ENCODE measurements at regions not wholly inside any gene's neighbourhood (a gene's known extent, or its start where the extent isn't known, plus 50 kb on each side); places are given as distances from the start of the nearest gene placed in this dataset.

DNA sequence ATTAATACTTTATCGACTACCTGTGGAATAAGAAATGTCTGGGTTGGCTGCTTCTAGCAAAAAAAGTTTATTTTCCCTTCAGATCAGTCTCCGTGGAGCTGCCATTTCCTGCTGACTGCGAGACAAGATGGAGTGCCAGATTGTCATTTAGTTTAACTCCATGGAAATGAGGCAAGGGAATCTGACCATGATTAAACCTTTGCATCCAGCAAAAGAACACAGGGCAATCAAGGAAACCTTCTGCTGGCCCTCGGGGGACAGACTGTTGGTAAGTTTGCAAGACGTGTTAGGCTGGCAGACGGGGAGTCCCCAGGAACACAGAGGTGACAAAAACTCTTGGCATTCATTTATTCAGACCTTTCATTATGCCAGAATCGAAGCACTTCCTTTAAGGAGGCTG, 52.2 kb upstream of the SPACA1 start:
- no peak for DNase-seq (ENCODE audit: extremely low spot score)
- POLR2A ChIA-PET, result no interaction called here
- CTCF ChIA-PET, result no interaction called here
- TF ChIP-seq FOXM1 (IDR thresholded peaks at IDR 0.05; ENCODE audit: borderline replicate concordance) (no peak), CTBP1 (IDR thresholded peaks at IDR 0.05; ENCODE audit: borderline replicate concordance) (no peak), FOXK2 (IDR thresholded peaks at IDR 0.05) (no peak), FOXA1 (IDR thresholded peaks at IDR 0.05) (no peak), NFRKB (IDR thresholded peaks at IDR 0.05) (no peak), ARNT (IDR thresholded peaks at IDR 0.05) (no peak), L3MBTL2 (conservative IDR thresholded peaks at IDR 0.05) (no peak), PKNOX1 (IDR thresholded peaks at IDR 0.05) (no peak), SUZ12 (IDR thresholded peaks at IDR 0.05) (no peak), ZNF384 (IDR thresholded peaks at IDR 0.05) (no peak), TARDBP (IDR thresholded peaks at IDR 0.05) (no peak), ELF4 (IDR thresholded peaks at IDR 0.05) (no peak), LEF1 (IDR thresholded peaks at IDR 0.05; ENCODE audit: borderline replicate concordance) (no peak), SP1 (IDR thresholded peaks at IDR 0.05) (no peak), BHLHE40 (IDR thresholded peaks at IDR 0.05; ENCODE audit: borderline replicate concordance) (no peak), HDGF (IDR thresholded peaks at IDR 0.05; ENCODE audit: borderline replicate concordance) (no peak)

- no peak for TF ChIP-seq L3MBTL2 (conservative IDR thresholded peaks at IDR 0.05)
- TF ChIP-seq PKNOX1 (IDR thresholded peaks at IDR 0.05), result no peak
- no peak for TF ChIP-seq SP1 (IDR thresholded peaks at IDR 0.05)
- TF ChIP-seq BHLHE40 (IDR thresholded peaks at IDR 0.05; ENCODE audit: borderline replicate concordance), result no peak
- TF ChIP-seq FOXM1 (IDR thresholded peaks at IDR 0.05; ENCODE audit: borderline replicate concordance), result no peak
- TF ChIP-seq ELF4 (IDR thresholded peaks at IDR 0.05), result no peak
- no peak for TF ChIP-seq SUZ12 (IDR thresholded peaks at IDR 0.05)
- TF ChIP-seq NFRKB (IDR thresholded peaks at IDR 0.05), result no peak
- no peak for TF ChIP-seq ARNT (IDR thresholded peaks at IDR 0.05)
- no peak for TF ChIP-seq HDGF (IDR thresholded peaks at IDR 0.05; ENCODE audit: borderline replicate concordance)
- no peak for TF ChIP-seq FOXA1 (IDR thresholded peaks at IDR 0.05)
- TF ChIP-seq LEF1 (IDR thresholded peaks at IDR 0.05; ENCODE audit: borderline replicate concordance), result no peak
- no peak for TF ChIP-seq TARDBP (IDR thresholded peaks at IDR 0.05)
- TF ChIP-seq ZNF384 (IDR thresholded peaks at IDR 0.05), result no peak
- TF ChIP-seq FOXK2 (IDR thresholded peaks at IDR 0.05), result no peak
- no peak for TF ChIP-seq CTBP1 (IDR thresholded peaks at IDR 0.05; ENCODE audit: borderline replicate concordance)
- ChIA-PET CTCF (no interaction called here), POLR2A (no interaction called here)
- DNase-seq (ENCODE audit: extremely low spot score), result no peak
These were observed 54.3 kb upstream of the SPACA1 start for GRCh38 chr6:87993356-87993755.

DNA sequence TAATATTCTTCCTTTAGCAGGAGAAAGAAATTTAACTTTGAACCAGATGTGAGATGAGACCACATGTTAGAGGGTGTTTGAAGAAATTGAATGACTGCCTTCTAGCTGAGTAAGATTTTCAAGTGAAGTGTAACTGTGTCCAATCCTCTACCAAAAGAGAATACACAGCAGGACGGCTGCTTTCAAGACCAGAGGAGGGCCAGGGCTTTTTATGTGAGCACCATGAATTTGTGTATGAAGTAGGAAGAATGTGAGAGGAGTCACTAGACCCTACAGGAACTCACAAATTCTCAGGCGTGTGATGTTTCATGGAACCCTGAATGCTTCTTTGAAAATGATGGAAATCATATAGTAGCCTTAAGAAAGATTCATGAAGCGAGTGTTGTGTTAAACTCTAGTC, 56.8 kb upstream of the SPACA1 start:
- ChIA-PET CTCF (no interaction called here), POLR2A (no interaction called here)
- TF ChIP-seq SP1 (IDR thresholded peaks at IDR 0.05) (no peak), ELF4 (IDR thresholded peaks at IDR 0.05) (no peak), PKNOX1 (IDR thresholded peaks at IDR 0.05) (no peak), CTBP1 (IDR thresholded peaks at IDR 0.05; ENCODE audit: borderline replicate concordance) (no peak), HDGF (IDR thresholded peaks at IDR 0.05; ENCODE audit: borderline replicate concordance) (no peak), FOXK2 (IDR thresholded peaks at IDR 0.05) (no peak), LEF1 (IDR thresholded peaks at IDR 0.05; ENCODE audit: borderline replicate concordance) (no peak), ZNF384 (IDR thresholded peaks at IDR 0.05) (no peak), TARDBP (IDR thresholded peaks at IDR 0.05) (no peak), L3MBTL2 (conservative IDR thresholded peaks at IDR 0.05) (no peak), SUZ12 (IDR thresholded peaks at IDR 0.05) (no peak), ARNT (IDR thresholded peaks at IDR 0.05) (no peak), FOXA1 (IDR thresholded peaks at IDR 0.05) (no peak), NFRKB (IDR thresholded peaks at IDR 0.05) (no peak), FOXM1 (IDR thresholded peaks at IDR 0.05; ENCODE audit: borderline replicate concordance) (no peak), BHLHE40 (IDR thresholded peaks at IDR 0.05; ENCODE audit: borderline replicate concordance) (no peak)
- no peak for DNase-seq (ENCODE audit: extremely low spot score)

DNA sequence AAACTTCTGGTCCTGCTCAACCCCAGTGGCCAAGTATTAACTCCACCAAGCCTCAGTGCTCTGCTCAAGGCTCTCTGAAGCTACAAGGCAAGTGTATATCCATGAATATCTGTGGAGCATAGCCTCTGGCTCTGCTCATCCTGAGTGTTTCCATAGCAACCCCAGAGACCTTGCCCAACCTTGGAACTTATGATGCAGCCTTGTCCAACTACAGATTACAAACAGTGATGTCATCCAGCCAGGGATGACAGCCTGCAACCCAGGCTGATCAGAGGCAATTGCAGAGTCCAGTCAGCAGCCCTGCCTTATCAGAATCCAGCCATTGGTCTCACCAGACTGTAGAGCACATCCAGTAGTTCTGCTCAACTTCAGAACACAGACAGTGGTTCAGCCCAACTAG, 65.5 kb upstream of the SPACA1 start:
- no peak for DNase-seq (ENCODE audit: extremely low spot score)
- ChIA-PET POLR2A (no interaction called here), CTCF (no interaction called here)
- TF ChIP-seq HDGF (IDR thresholded peaks at IDR 0.05; ENCODE audit: borderline replicate concordance), result no peak
- TF ChIP-seq CTBP1 (IDR thresholded peaks at IDR 0.05; ENCODE audit: borderline replicate concordance), result no peak
- no peak for TF ChIP-seq SP1 (IDR thresholded peaks at IDR 0.05)
- TF ChIP-seq SUZ12 (IDR thresholded peaks at IDR 0.05), result no peak
- no peak for TF ChIP-seq ARNT (IDR thresholded peaks at IDR 0.05)
- no peak for TF ChIP-seq L3MBTL2 (conservative IDR thresholded peaks at IDR 0.05)
- TF ChIP-seq FOXK2 (IDR thresholded peaks at IDR 0.05), result no peak
- TF ChIP-seq TARDBP (IDR thresholded peaks at IDR 0.05), result no peak
- no peak for TF ChIP-seq LEF1 (IDR thresholded peaks at IDR 0.05; ENCODE audit: borderline replicate concordance)
- TF ChIP-seq PKNOX1 (IDR thresholded peaks at IDR 0.05), result no peak
- TF ChIP-seq ZNF384 (IDR thresholded peaks at IDR 0.05), result no peak
- no peak for TF ChIP-seq FOXM1 (IDR thresholded peaks at IDR 0.05; ENCODE audit: borderline replicate concordance)
- no peak for TF ChIP-seq NFRKB (IDR thresholded peaks at IDR 0.05)

DNA sequence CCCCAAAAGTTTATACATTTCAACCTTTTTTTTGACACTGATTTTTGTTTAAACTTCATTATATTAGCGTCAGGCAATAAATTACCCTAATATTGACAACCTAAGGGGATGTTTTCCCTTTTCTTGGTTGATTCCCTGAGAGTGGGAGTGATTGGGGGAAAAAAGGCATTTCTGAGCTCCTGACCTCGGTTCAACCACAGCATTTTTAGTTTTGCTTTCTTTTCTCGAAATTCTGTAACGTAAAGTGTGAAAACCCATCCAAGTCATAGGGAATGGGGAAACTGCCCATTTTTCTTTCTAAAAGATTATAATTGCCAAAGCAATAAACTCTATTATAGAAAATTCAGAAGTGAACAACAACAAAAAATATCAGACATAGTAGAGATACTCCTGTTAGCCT, 67.9 kb upstream of the SPACA1 start:
- POLR2A ChIA-PET, result no interaction called here
- TF ChIP-seq FOXA1 (IDR thresholded peaks at IDR 0.05), result no peak
- no peak for TF ChIP-seq CTBP1 (IDR thresholded peaks at IDR 0.05; ENCODE audit: borderline replicate concordance)
- TF ChIP-seq ARNT (IDR thresholded peaks at IDR 0.05), result no peak
- TF ChIP-seq NFRKB (IDR thresholded peaks at IDR 0.05), result no peak
- no peak for DNase-seq (ENCODE audit: extremely low spot score)
- CTCF ChIA-PET, result no interaction called here

DNA sequence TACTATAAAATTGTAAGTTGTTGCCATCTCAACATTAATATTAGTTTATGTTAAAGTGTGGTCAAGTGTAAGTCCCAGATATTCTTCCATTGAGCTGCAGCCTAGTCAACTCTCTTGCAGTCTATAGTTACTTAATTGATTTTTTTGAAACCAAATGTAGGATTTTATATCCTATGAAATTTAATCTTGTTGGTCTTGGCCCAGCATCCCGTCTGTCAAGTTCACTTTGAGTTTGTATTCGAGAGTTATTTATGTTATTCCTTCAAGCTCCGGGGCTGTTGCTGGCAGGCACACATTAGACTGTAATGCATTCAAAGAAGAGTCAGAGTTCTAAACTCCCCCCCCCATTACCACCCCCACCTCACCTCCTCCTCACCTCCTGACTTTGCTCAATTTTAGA, 71.0 kb upstream of the SPACA1 start:
- ChIA-PET CTCF (no interaction called here), POLR2A (no interaction called here)
- no peak for DNase-seq (ENCODE audit: extremely low spot score)
- TF ChIP-seq SUZ12 (IDR thresholded peaks at IDR 0.05) (no peak), BHLHE40 (IDR thresholded peaks at IDR 0.05; ENCODE audit: borderline replicate concordance) (no peak), CTBP1 (IDR thresholded peaks at IDR 0.05; ENCODE audit: borderline replicate concordance) (no peak), SP1 (IDR thresholded peaks at IDR 0.05) (no peak), ZNF384 (IDR thresholded peaks at IDR 0.05) (no peak), LEF1 (IDR thresholded peaks at IDR 0.05; ENCODE audit: borderline replicate concordance) (no peak), FOXA1 (IDR thresholded peaks at IDR 0.05) (no peak), ARNT (IDR thresholded peaks at IDR 0.05) (no peak), ELF4 (IDR thresholded peaks at IDR 0.05) (no peak)

Measured in HEK293T (cell line).